ENCODE measurements at regions not wholly inside any gene's neighbourhood (a gene's known extent, or its start where the extent isn't known, plus 50 kb on each side); places are given as distances from the start of the nearest gene placed in this dataset.

GRCh38 chrX:42619068-42619467 is 158.9 kb downstream of the PPP1R2C start:
- DNase-seq (ENCODE audit: low read depth) = no peak

GRCh38 chrX:42616981-42617380 is 161.0 kb downstream of the PPP1R2C start:
- DNase-seq (ENCODE audit: low read depth) = no peak

GRCh38 chrX:42615161-42615563 is 162.8 kb downstream of the PPP1R2C start:
- DNase-seq (ENCODE audit: low read depth) = no peak

GRCh38 chrX:42606591-42606990 is 171.4 kb downstream of the PPP1R2C start:
- no peak for DNase-seq (ENCODE audit: low read depth)

DNA sequence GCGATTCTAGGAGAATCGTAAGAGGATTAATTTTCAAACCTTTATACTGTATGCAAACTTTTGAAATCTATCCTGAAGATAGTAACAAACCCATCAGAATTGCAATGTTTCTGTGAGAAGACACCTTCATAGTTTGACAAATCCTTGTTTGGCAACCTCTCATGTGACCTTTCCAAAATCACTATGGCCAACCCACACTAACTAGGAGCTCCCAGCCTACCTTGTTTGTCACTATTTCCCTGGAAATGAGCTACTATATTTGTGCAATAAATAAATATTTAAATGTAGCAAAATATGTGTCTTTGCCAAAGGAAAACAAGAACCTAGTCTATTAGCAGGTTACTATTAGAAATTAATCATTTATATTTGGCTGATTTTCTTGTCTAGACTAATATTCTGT is 173.7 kb downstream of the PPP1R2C start:
- DNase-seq (ENCODE audit: low read depth) = no peak

- no peak for DNase-seq (ENCODE audit: low read depth)
Measured at GRCh38 chrX:42603016-42603415, 174.9 kb downstream of the PPP1R2C start.

- DNase-seq (ENCODE audit: low read depth) = no peak
Measured at GRCh38 chrX:42602566-42602965, 175.4 kb downstream of the PPP1R2C start.

GRCh38 chrX:42602136-42602535 is 175.8 kb downstream of the PPP1R2C start:
- DNase-seq (ENCODE audit: low read depth) = no peak

DNA sequence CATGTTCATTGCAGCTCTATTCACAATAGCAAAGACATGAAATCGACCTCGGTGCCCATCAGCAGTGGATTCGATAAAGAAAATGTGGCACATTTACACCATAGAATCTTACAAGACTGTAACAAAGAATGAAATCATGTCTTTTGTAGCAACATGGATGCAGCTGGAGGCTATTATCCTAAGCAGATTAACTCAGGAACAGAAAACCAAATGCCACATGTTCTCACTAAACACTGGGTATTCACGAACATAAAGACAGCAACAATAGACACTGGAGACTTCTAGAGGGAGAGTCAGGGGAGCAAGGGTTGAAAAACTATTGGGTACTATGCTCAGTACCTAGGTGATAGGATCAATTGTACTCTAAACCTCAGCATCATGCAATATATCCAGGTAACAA is 180.5 kb downstream of the PPP1R2C start:
- no peak for DNase-seq (ENCODE audit: low read depth)

DNA sequence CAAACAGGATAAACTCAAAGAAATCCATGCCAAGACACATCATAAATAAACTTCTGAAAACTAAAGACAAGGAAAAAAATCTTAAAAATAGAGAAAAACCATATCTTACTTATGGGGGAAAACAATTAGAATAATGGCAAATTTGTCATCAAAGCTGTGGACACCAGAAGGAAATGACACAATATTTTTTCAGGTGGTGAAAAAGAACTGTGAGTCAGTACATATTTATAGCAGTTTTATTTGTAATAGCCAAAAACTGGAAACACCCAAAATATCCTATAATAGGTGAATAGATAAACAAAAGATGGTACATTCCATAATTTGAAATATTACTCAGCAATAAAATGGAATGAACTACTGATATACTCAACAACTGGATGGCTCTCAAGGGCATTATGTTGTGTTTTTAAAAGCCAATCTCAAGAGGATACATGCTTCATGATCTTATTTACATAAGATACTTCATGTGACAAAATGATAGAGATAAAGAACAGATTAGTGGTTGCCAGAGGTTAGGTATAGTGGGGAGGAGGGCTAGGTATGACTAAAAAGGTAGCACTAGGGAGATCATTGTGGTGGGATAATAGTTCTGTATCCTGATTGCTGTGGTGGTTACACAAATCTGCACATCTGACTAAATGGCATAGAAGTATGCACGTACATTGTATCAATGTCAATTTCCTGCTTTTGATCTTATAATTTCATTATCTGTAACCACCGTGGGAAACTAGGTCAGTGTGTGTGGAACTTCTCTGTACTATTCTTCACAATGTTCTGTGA is 191.9 kb downstream of the PPP1R2C start:
- DNase-seq (ENCODE audit: low read depth) = no peak

GRCh38 chrX:42577936-42578470 is 200.0 kb downstream of the PPP1R2C start:
- DNase-seq (ENCODE audit: low read depth) = no peak

- no peak for DNase-seq (ENCODE audit: low read depth)
Measured at GRCh38 chrX:42567268-42567667, 210.7 kb downstream of the PPP1R2C start.

- DNase-seq (ENCODE audit: low read depth) = no peak
Measured at GRCh38 chrX:42565739-42566138, 212.2 kb downstream of the PPP1R2C start.

DNA sequence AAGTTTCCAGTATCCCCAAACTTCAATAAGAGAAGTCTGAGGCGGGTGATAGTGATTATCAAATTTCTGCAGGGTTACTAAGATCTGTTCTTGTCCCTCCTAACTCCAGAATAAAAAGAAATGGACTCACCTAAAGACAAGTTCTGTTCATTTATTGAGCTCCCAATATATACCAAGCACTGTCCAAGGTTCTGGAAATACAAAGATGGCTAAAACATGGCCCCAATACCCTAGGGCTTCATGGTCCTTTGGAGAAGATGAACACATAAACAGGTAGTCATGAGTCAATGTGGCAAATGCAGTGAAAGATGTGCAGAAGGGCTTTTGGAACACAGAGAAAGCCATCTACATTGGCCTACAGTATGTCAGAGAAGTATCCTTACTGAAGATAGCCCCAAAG is 231.2 kb downstream of the PPP1R2C start:
- DNase-seq (ENCODE audit: low read depth) = no peak

DNA sequence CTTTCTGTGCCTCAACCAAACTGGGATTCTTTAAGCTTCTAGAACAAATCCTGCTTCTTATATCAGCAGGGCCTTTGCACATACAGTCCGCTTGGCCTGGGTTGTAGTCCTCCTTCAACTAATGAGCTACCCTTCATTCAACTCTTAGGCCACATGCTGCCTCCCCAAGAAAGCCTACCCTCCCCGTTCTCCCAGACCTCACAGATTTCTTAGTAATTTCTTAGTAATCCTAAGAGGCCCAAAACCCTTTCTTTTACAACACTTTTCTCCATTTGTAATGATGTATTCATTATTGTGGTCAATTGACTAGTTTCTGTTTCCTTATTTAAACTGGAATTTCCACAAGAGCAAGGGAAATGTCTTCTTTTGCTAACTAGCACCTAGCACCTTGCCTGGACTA is 233.1 kb downstream of the PPP1R2C start:
- DNase-seq (ENCODE audit: low read depth) = no peak

DNA sequence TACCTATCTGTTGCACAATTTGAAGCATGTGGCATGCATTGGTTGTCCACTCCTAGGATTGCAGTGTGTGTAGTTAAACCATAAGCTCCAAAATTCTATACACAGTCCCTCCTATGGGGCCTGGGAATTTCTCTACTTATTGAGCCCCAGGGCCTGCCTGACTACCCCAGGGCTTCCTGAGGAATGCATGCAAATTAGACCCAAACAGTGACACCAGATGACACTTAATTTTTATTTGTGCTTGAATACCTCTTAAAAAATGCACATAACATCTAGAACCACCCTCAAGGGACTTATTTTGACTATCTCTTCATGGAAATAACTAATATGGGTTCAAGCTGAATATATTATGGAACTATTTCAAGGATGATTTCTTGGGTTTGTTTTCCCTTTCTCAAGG is 236.4 kb downstream of the PPP1R2C start:
- no peak for DNase-seq (ENCODE audit: low read depth)

GRCh38 chrX:42540146-42540545 is 237.8 kb downstream of the PPP1R2C start:
- DNase-seq (ENCODE audit: low read depth) = no peak

DNA sequence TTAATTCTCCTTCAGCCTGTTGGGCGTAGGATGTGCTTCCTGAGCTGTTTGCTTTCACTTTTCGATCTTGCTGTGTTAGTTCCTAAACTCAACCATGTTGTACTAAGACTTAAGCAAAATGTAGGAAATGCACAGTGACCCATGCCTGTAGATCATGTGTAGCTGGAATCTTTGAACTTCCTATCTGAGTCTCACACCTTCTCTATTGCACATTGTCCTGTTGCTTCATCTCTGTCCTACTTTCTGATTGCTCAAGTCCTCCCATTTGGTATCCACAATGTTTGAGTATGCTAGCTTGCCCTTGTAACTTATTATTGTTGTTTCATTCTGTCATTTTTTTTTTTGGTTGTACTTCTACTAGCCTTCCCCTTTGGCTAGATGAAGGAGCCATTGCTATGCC is 239.6 kb downstream of the PPP1R2C start:
- no peak for DNase-seq (ENCODE audit: low read depth)

DNA sequence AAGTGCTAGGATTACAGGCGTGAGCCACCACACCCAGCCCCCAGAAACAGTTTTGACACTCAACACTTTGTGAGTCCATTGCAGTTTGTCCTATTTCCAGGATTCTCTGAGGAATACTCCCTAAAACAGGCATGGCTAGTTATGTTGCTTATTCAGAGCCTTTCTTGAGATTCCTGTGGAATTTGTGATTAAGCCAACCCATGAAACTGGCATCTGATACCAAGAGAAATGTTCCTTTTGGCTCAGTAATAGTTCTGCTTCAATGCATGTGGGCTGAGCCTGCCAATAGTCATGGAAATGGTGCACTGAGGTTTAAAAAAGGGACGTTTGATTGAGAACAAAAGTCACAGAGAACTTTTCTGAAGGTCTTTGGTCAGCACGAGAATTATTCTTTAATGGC is 241.7 kb downstream of the PPP1R2C start:
- no peak for DNase-seq (ENCODE audit: low read depth)

DNA sequence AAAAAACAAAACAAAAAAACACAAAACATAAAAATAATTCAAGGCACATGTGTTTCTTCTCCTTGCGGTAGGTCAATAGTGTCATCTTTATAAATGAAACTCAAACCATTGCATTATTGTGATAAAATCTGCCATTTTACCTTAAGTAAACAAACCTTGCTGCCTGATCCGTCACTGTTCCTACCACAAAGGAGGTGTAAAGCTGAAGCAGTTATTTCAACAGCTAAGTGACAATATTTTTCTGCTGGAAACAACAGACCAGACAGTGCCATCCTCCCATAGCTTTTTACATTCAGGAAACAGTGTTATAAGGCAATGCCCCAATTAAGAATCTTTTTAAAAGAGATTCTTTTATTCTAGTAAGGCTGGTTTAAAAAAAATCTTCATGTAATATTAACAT is 242.7 kb downstream of the PPP1R2C start:
- DNase-seq (ENCODE audit: low read depth) = no peak

GRCh38 chrX:42533761-42534160 is 244.2 kb downstream of the PPP1R2C start:
- DNase-seq (ENCODE audit: low read depth) = no peak

DNA sequence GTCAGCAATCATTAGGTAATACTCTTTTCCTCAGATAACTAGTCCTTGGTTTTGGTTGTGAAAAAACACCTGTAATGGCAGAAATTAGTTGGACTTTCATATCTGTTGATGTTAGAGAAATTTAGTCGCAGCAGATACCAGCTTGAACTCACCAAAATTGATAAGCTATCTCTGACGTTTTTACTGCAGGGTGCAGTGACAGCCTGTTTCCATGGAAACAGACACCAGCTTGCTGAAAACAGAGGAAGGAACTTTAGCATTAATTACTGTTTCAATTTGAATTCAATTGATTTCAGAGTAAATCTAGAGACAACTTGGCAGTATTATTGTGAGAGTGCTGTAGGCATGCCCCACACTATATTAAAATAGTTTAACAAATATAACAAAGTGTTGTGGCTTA is 246.5 kb downstream of the PPP1R2C start:
- DNase-seq (ENCODE audit: low read depth) = no peak

GRCh38 chrX:42530027-42530426 is 247.9 kb downstream of the PPP1R2C start:
- DNase-seq (ENCODE audit: low read depth) = no peak

DNA sequence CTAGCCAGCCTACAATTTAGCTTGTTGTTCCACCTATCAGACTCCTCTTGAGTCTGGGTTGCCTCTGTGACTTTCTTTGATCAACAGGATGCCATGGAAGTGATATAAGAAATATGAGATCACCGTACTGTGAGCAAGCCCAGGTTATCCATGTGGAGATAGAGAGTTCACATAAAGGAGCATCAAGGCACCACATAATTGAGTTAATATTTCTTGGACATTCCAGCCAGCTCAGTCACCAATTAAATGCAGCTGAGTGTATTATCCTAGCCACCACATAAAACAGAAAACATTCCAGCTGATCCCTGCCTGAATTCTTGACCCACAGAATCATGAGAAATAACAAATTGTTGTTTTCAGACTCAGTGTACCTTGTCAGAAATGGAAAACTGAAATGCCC is 253.6 kb downstream of the PPP1R2C start:
- DNase-seq (ENCODE audit: low read depth) = no peak
